Muscle of arm (tissue), 1 donor: ENCODE measurements at regions not wholly inside any gene's neighbourhood (a gene's known extent, or its start where the extent isn't known, plus 50 kb on each side); places are given as distances from the start of the nearest gene placed in this dataset.

ENCODE experiments used
- DNase-seq: peaks from one replicate; pipeline ENCODE4 v3.0.0-alpha.2; 2013

DNA sequence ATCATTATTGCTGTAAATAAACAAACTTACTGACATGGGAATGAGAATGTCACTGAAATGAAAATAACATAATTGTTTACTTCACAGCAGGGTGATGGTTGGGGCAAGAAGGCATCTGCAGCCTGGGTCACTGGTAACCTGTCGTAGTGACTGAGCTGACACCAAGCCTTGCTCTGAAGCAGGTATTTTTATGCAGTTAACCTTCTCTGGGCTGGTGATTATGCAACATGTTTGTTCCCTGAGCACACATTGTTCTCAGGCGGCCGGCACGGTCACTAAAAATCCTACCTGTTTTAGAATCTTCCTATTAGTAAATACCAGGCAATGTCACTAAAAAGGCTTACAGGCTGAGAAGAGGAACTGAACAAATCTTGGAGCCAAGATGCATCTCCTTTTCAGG is 157.7 kb upstream of the NR3C1 start:
- no peak for DNase-seq

DNA sequence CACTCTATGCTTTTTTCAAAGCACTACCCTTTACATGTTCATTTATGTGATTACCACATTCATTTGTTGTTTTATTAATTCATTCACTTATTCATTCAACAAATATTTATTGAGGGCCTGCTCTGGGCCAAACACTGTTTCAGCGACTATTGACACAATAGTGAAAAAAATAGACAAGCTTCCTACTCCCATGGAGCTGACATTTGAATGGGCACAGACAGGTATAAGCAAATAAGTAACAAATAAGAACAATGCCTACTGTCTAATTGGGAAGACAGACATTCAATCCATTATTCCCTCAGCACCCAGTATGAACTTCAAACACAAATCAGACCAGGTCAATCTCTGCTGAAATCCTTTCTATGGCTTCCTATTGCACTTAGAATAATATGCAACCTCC is 156.9 kb upstream of the NR3C1 start:
- no peak for DNase-seq

DNA sequence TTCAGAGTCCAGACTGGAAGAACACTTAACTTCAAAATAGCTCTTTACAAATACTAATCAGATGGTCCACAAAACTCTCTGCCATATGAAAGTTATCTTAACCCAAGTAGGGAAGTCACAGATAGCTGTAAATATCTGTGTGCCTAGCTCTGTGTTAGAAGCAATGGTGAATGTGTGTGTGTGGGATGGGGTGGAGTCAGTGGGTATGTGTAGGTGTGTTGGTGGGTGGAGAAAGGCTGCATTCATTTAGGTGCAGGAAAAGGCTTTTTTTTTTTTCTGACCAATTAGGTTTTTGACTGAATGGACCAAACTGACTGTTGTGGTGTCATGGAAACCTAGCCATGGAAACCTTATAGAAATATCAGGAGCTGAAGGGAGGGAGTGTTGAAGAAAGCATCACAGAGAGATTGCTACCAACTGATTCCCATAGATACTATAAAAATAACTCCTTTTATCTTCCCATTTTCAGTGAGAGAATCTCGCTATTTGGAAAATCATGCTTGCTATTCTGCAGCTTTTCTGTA is 156.2 kb upstream of the NR3C1 start:
- no peak for DNase-seq

DNA sequence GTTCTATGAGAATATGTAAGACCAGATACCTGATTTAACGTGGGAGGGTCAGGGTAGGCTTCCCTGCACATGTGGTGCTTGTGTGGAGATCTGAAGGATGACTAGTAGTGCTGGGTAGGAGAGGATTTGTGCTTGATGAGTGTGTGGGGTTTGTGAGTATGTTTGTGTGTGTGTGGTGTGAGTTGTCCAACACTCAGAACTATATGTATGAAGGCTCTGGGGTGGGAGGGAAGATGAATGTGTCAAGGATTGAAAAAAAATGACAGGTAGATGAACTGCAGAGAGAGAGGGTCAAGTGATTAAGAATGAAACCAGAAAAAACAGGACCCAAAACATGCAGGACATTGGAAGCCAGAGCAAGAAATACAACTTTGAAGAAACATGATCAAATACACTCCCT is 154.6 kb upstream of the NR3C1 start:
- DNase-seq = no peak

DNA sequence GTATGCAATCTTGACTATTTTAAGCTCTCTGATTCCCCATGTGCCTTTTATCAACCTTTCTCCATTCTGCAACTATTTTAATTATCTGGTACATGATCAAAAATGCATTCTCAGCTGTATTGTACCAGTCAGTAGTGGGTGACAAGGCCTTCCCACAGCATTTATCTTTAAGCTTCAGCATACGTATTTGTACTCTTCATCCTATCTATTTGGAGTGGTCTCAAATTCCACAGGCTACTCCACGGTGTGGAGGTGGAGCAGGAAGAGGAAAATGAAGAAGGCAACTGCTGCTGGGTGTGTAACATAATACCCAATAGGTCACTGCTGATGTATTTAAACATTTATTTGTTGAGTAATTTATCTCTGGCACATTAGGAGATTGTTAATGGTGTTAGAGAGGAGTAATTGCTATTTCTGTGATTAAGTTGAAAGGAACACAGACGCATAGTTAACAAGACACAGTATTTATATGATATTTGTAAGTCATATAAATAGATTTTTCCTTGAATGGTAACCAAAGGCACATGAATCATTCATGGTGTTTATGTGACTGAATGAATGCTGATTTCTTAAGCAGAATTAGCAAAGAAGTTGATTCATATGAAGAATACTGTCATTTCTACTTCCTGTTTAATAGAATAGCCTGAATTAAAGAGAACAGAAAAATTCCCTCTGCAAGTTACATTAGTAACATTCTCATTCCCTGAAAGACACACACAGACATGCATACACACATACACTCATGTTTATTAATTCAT is 153.8 kb upstream of the NR3C1 start:
- no peak for DNase-seq

DNA sequence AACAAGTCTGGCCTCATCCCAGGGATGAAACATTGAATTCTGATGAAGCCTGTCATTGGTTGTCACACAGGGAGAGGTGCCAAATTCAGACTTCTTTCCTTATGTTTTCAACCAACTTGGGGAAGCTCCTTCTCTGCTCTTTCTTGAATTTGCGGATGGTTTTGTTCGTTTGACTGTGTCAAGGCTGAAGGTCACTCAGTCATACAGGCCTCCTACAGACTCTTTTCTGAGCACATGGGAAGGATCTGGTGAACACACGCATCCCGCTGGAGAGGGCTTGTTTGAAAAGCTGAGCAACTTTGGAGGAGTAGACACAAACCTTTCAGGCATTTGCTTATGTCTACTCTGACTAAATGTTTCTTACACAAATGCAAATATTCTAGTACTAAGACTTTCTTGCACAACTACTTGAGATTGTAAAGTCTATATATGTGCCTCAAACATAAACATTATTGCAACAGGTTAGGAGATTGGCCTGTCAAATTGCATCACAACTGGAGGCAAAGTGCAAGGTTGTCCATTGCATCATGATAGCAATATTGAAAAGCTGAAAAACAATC is 151.5 kb upstream of the NR3C1 start:
- DNase-seq = no peak

DNA sequence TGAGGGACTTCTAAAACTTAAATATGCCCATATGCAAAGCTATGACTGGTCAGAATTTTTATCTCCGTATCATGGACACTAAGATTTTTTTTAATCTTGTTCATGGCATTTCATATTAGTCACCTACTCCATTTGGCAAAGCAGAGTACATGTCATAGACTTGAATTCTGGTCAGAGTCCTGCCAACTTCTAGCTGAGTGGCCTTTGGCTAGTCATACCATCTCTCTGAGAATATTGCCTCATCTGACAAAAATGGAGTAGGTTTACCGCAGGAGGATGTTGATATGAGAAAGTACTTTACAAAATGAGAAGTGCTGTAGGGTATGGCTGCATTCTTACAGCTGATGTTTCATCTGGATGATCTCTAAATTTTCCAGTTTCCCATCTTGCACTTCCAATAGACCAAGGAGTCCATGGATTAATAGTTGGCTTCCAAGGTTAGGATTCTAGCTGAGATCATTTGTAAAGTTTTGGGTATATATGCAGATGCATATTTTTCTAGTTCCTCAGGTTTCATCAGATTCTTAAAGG is 150.8 kb upstream of the NR3C1 start:
- no peak for DNase-seq

DNA sequence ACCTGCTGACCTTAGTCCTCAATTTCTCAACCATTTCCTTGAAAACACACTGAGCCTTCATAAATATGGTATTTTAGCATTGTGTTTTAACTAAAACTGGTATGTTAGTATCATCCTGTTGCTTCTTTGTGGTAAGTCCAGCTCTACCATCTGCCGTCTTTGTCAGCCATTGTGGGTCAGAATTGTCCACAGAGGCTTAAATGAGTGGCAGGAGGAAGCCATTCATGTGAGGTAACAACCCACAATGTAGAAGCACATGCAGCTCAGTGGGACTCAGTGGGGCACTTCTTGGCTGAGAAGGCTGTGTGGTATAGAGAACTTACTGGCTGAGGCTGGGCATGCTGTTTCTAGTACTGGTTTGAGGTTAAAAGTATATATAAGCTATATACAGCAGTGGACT is 149.2 kb upstream of the NR3C1 start:
- DNase-seq = no peak

DNA sequence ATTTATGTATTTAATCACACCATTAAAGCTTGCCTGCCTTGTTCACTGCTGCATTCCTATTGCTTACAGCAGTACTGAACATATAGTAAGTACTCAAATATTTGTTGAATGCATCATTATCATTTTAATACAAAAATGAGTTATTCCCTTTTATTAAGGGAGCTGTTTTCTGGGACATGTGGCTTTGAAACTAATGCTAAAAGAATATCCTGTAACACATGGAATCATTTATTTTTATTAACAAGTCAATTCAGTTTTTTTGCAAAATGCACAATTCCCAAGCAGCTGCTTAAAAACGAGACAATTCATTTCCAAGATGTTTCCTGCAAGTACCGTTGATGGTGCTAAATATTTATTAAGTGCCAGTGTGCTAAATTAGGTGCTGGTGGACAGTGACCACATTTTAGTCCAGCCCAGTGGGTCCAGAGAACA is 148.3 kb upstream of the NR3C1 start:
- DNase-seq = no peak

DNA sequence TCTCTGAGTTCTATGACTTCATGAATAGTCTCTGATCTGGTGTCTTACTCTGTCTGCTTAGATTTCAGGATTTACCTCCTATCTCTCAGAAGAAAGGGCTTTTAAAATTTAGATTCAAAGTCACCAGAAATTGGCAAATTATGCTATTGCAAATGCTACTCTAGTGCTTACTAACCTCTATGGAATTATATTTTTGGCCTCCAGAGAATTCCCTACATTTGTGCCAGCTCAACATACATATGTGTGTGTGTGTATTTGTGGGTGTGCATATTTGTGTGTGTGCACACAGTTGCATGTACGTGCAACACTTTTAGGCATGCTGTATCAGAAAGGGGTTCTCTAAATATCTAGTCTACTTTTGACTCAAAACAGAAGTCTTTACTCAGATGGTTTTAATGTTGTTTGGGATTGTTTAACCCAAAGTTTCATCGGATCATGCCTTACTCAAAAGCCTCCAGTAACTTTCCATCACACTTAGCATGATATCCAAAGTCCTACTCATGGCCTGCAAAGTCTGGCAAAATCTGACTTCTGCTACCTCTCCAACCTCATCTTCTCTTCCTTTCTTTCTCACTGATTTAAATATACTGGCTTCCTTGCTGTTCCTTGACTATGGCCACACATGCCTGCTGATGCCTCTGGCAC is 147.6 kb upstream of the NR3C1 start:
- no peak for DNase-seq

DNA sequence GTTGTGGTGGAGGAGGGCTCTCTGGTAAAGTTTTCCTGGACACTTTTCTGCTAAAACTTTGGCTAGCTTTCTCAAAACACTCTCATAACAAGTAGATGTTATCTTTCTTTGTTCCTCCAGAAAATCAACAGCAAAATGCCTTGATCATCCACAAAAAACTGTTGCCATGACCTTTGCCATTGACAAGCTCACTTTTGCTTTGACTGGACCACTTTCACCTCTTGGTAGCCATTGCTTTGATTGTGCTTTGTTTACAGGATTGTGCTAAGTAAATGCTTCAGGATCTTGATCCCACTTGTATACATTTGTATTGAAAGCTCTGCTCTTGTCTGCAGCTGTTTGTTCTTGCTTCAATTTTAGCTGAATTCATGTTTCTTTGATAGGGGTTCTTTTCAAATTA is 143.9 kb upstream of the NR3C1 start:
- DNase-seq = no peak

DNA sequence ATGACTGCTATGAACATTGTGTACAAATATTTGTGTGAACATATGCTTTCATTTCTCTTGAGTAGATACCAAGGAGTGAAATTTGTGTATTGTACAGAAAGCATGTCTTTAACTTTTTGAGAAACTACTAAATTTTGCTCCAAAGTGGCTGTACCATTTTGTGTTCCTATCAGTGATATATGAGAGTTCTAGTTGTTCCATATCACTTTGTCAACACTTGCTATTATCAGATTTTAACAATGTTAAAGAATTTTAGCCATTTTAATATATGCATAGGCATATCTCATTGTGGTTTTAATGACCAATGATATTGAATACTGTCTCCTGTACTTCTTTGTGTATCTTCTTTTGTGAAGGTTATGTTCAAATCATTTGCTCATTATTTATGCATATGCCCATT is 142.9 kb upstream of the NR3C1 start:
- DNase-seq = no peak

DNA sequence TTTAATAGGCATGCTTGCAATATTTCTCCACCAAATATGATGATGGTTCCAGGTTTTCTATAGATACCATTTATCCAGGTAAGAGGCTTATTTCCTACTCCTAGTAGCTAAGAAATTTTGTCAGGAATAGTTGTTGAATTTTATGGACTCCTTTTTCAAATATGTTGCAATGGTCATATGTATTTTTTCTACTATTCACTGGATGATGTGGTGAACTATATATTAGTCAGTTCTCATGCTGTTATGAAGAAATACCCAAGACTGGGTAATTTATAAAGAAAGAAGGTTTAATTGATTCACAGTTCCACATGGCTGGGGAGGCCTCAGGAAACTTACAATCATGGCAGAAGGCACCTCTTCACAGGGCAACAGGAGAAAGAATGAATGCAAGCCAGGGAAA is 141.1 kb upstream of the NR3C1 start:
- DNase-seq = no peak

DNA sequence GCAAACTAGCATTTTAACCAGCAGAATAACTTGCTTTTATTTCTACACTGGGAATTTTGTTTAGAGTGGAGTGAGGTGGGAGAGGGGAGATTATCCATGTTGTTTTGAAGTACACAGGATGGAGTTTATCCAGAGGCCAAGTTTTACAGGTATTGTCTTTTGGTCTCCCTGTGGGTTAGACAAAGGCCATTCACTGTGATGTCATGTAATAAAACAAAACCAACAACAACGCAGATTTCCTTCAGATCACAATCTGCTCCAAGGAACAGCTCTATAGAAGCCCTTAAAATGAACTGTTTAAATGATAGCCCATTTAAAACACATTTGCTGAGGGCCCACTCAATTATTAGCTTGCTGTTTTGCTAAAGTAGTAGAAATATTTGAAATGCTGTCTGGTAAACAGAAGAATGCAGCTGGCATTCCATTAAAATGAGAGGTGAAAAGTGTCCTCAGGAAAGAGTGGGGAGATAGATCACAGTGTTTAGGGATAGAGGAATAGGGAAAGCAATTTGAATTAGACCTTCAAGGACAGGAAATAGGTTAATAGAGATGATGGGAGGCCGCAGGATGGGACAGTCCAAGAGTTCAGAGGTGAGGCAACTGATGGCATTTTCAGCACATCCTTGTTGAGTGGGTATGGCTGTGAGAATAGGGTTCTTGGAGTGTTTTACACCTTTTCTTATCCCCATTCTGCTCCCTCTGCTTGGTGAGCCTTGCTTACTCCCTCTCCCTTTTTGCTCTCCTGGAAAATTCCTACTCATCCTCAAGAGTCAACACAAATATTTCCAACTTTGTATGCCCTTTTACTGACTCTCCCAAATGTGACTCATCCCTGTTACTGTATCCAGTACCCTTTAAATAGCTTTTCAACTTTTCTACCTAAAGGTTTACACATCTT is 140.1 kb upstream of the NR3C1 start:
- DNase-seq = no peak

DNA sequence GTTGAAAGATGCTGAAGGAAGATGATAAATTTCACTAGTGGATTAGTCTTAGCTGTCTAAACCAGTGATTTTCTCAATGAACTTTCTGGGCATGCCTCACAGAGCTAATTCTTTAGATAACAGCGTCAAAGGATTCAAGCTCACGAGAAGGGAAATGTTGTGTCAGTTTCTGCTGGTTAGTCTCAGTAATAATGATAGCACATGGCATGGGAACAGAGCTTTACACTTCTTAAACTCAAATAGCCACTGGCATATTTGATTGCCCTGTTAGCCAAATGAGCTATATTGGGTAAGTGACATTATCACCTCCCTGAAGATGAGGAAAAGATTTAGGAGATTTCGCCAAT is 139.3 kb upstream of the NR3C1 start:
- DNase-seq = no peak

DNA sequence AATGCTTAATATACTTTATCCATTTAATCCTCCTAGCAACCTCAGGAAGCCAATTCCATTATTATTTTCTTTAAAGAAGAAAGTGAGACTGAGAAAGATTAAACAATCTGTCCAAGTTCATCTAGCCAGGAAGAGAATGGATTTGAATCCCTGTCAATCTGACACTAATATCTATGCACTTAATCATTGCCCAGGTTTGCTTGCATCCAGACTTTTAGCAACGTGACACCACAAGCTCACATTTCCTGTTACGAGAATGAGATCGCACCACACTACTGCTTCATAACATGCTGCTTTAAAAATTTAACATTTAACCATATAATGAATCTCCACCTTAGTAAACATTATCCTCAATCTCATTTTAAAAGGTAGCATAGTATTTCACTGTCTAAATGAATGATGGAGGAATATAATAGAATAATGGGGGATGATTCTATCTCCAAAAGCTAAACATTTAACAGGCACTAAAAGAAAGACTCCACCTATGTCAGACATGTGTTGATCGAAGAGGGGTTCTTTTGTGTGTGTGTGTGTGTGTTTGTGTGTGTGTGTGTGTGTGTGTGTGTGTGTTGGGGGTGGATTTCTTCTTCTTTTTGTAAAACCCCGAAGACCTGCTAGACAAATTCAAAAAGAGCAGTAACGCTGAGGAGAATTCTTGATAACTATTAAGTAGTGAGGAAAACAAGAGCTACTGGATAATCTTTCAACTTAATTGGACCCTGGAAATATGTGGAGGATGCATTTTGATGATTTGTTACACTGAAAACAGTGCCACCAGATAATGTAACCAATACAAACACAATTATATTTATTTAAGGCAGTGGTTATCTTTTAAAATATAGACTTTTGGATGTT is 138.7 kb upstream of the NR3C1 start:
- no peak for DNase-seq

DNA sequence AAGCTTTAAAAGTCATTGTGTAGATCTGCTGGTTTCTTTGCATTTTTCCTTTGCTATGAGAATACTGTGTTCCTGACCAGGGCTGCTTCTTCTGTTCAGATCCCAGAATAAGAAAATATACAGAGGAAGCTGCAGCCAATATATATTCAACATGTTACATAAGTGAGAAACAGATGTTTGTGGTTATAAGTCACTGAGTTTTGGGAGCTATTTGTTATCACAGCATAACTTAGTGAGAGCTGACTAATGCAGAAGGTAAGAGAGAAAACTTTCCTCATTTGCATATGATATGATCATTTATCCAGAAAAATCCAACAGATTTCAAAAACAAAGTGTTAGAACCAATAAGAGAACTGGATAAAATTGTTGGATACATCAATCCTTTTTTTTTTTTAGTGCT is 136.3 kb upstream of the NR3C1 start:
- no peak for DNase-seq

DNA sequence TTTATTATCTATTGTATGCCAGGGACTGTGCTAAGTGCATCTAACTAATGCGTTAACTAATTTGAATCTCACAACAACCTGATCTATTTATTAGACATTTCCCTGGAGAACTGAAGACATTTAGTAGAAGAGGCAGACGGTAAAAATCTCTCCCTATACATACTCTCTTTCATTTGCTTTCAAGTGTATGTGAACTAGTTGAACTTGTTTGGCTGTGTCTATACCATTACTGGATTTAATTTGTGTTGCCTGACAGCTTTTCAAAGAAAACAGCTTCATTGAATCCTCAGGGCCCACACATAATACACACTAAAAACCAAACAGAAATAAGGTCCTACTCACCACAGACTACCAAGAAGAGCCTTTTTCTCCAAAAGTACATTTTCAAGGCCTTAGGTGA is 133.6 kb upstream of the NR3C1 start:
- DNase-seq = no peak

DNA sequence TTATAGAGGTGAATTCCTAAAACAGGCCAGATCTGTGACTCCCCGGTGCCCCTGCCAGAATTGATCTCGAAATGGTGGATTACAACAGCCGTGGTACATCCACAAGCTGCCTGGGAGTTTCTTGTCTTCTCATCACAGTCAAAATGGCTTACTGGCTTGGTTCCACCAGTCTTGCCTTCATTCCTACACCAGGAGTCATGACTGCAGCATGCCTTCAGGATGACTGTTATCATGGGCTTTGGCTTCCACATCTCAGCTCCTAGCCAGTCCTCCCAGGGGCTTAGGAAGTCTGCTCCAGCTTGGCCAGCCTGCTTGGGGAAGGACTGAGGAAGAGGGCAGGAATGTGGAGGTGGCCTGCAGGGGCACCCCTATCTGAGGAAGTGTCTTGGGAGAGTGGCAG is 132.9 kb upstream of the NR3C1 start:
- DNase-seq = no peak

DNA sequence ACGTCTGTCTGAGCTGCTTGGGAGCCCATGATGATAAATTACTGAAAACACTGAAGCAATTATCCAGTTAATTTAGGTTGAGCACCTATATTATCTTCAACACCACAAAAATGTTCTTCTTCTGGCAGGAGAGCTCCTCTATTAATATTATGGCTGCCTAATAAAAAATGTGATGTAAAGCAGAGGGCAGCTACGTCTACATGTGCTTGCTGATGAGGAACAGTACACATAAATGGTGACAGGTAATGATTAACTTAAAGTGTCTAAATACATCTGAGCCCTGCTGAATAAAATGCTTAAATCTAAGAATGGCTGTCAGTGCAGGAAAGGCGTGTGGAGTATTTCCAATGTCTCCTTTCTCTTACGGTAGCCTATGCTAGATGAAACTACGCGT is 131.3 kb upstream of the NR3C1 start:
- DNase-seq = no peak
